ENCODE measurements at regions not wholly inside any gene's neighbourhood (a gene's known extent, or its start where the extent isn't known, plus 50 kb on each side); places are given as distances from the start of the nearest gene placed in this dataset.

GRCh38 chr20:63086421-63087235 lies 79.9 kb upstream of the BHLHE23 start:
- no peak for ATAC-seq
- no peak for TF ChIP-seq ZNF70 (CRISPR knock-in tag; IDR thresholded peaks at IDR 0.05)
- no peak for TF ChIP-seq TSHZ2 (CRISPR knock-in tag; IDR thresholded peaks at IDR 0.05)
- TF ChIP-seq ZNF8 (CRISPR knock-in tag; IDR thresholded peaks at IDR 0.05), result no peak
- TF ChIP-seq ARNTL (CRISPR knock-in tag; IDR thresholded peaks at IDR 0.05; ENCODE audit: borderline replicate concordance, low read depth), result no peak
- TF ChIP-seq CSRNP3 (CRISPR knock-in tag; IDR thresholded peaks at IDR 0.05), result no peak
- TF ChIP-seq PATZ1 (CRISPR knock-in tag; IDR thresholded peaks at IDR 0.05; ENCODE audit: borderline replicate concordance), result no peak
- no peak for TF ChIP-seq ZC3H10 (CRISPR knock-in tag; IDR thresholded peaks at IDR 0.05)
- TF ChIP-seq TOX (CRISPR knock-in tag; IDR thresholded peaks at IDR 0.05; ENCODE audit: borderline replicate concordance), result no peak
- no peak for TF ChIP-seq ISL1 (CRISPR knock-in tag; IDR thresholded peaks at IDR 0.05)
- no peak for TF ChIP-seq ZFP3 (CRISPR knock-in tag; IDR thresholded peaks at IDR 0.05)

GRCh38 chr20:63085151-63085861 lies 78.5 kb upstream of the BHLHE23 start:
- no peak for TF ChIP-seq GLIS3 (CRISPR knock-in tag; IDR thresholded peaks at IDR 0.05)
- TF ChIP-seq BACH2 (CRISPR knock-in tag; IDR thresholded peaks at IDR 0.05; ENCODE audit: borderline replicate concordance), result no peak
- TF ChIP-seq ZC3H10 (CRISPR knock-in tag; IDR thresholded peaks at IDR 0.05), result no peak
- no peak for TF ChIP-seq CSDC2 (CRISPR knock-in tag; IDR thresholded peaks at IDR 0.05)
- no peak for TF ChIP-seq ZFP30 (CRISPR knock-in tag; IDR thresholded peaks at IDR 0.05)
- TF ChIP-seq RARB (CRISPR knock-in tag; IDR thresholded peaks at IDR 0.05), result no peak
- no peak for TF ChIP-seq TSHZ2 (CRISPR knock-in tag; IDR thresholded peaks at IDR 0.05)
- TF ChIP-seq ZNF8 (CRISPR knock-in tag; IDR thresholded peaks at IDR 0.05), result no peak
- no peak for TF ChIP-seq SNAI2 (CRISPR knock-in tag; IDR thresholded peaks at IDR 0.05)
- no peak for TF ChIP-seq ARNTL (CRISPR knock-in tag; IDR thresholded peaks at IDR 0.05; ENCODE audit: borderline replicate concordance, low read depth)
- ATAC-seq, result no peak; the same call in 2 of the 3 replicates

GRCh38 chr20:63084563-63084927 lies 77.8 kb upstream of the BHLHE23 start:
- no peak for ATAC-seq
- no peak for TF ChIP-seq PPARA (CRISPR knock-in tag; IDR thresholded peaks at IDR 0.05; ENCODE audit: borderline replicate concordance)

Measured in SK-N-SH treated with all-trans-retinoic acid at 6 μM for 48 hours (cell line).